ENCODE measurements at regions not wholly inside any gene's neighbourhood (a gene's known extent, or its start where the extent isn't known, plus 50 kb on each side); places are given as distances from the start of the nearest gene placed in this dataset.

- TF ChIP-seq CTCF (IDR thresholded peaks at IDR 0.05; ENCODE audit: borderline replicate concordance, extremely low read depth, low read length, poor library complexity, severe bottlenecking) (no peak), EZH2 (IDR thresholded peaks at IDR 0.05; ENCODE audit: borderline replicate concordance, low read depth, low read length, severe bottlenecking) (no peak)
These were observed 137.3 kb upstream of the NABP1 start for GRCh38 chr2:191540681-191541080.
